Stimulated activated CD8-positive, alpha-beta memory T cell treated with anti-CD3 and anti-CD28 coated beads, Interleukin-4, amount 100 ng/mL, for 1 hour (primary cell): ENCODE measurements at regions not wholly inside any gene's neighbourhood (a gene's known extent, or its start where the extent isn't known, plus 50 kb on each side); places are given as distances from the start of the nearest gene placed in this dataset.

Experiments
- DNase-seq, 2 donors: peaks; one replicate each; pipeline ENCODE4 v3.0.0-alpha.2; 2020; ENCODE audit warnings: low read depth in 2 of 2, low spot score in 1 of 2

GRCh38 chr22:27542602-27543001 is 259.0 kb downstream of the MN1 start:
- no peak for DNase-seq

- DNase-seq: no peak
These were observed 258.1 kb downstream of the MN1 start for GRCh38 chr22:27543460-27543859.

- DNase-seq: no peak
These were observed 256.5 kb downstream of the MN1 start for GRCh38 chr22:27545085-27545484.

GRCh38 chr22:27546157-27546935 is 255.2 kb downstream of the MN1 start:
- DNase-seq: no peak

GRCh38 chr22:27551402-27551801 is 250.2 kb downstream of the MN1 start:
- DNase-seq: no peak

DNA sequence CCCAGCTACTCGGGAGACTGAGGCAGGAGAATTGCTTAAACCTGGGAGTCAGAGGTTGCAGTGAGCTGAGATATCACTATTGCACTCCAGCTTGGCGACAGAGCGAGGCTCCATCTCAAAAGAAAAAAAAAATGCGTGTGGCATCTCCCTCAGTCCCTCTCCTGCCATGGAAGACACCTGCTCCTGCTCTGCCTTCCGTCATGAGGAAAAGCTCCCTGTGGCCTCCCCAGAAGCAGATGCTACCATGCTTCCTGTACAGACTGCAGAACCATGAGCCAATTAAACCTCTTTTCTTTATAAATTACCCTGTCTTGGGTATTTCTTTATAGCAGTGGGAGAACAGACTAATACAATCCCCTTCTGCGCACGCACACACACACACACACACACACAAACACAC is 249.4 kb downstream of the MN1 start:
- DNase-seq: no peak

- no peak for DNase-seq
These were observed 248.7 kb downstream of the MN1 start for GRCh38 chr22:27552863-27553262.

GRCh38 chr22:27554106-27554811 is 247.3 kb downstream of the MN1 start:
- DNase-seq: no peak

DNA sequence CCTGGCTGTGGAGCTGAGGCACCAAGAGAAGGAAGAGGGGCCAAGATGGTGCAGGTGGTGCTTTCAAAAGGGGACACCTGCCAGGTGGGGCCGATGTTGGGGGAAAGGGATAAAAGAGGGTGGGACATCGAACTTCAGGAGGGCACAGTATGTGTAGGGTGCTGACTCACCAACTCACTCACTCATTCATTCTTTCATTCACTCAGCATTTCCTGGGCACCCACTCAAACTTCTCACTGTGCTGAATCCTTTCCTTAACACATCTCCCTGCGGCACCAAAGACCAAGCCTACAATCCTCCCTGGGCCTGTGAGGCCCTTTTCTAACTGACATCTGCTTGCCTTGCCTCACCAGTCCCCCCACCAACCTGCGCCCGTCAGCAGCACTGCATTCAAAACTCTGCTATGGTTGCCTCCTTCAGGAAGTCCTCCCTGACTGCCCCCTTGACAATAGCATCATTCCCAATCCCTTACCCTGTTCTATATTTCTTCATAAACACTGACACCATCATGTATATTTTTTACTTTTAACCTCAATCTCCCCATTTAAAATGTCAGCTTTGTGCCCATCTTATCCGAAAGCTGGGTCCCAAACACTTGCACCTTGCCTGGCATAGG is 246.6 kb downstream of the MN1 start:
- no peak for DNase-seq

DNA sequence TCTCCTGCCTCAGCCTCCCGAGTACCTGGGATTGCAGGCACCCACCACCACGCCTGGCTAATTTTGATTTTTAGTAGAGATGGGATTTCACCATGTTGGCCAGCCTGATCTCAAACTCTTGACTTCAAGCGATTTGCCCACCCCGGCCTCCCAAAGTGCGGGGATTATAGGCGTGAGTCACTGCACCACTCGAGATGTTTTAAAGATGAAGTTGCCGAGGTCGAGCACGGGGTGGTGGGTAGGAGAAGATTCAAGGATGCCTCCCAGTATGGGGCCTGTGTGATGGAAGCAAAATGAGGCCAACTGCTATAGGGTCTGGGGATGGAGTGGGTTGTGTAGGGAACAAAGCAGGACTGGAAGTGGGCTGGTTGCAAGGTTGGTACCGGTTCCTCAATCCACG is 245.2 kb downstream of the MN1 start:
- no peak for DNase-seq

DNA sequence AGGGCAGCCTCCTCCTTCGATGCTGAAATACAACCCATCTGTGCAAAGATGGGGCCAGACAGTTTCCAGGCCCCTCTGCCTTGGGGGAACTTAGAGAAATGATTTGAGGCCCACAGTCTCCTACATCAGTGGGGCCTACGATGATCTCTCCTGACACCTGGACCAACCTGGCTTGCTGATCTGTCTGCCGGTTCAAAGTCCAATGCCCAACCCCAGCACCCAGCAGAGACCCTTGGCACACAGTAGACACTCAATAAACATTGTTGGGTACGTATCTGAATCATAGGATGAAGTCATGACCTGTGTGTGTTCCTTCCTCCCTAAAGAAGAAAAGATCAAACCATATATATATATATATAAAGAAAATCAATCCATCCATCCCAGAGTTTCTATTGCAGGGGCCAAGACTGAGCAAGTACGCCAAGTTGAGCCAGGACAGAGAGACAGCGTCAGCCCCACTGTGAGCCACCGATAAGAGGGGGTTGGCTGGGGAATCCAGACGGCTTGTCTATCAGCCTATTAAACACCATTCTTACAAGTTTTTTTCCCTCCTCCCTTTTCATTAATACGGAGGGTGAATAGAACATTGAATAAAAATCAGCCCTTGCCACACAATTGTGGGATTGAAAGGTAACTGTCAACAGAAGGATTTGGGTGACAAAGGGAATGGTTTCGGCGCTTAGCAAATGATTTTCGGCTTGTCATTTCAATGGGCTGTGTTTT is 244.1 kb downstream of the MN1 start:
- no peak for DNase-seq

DNA sequence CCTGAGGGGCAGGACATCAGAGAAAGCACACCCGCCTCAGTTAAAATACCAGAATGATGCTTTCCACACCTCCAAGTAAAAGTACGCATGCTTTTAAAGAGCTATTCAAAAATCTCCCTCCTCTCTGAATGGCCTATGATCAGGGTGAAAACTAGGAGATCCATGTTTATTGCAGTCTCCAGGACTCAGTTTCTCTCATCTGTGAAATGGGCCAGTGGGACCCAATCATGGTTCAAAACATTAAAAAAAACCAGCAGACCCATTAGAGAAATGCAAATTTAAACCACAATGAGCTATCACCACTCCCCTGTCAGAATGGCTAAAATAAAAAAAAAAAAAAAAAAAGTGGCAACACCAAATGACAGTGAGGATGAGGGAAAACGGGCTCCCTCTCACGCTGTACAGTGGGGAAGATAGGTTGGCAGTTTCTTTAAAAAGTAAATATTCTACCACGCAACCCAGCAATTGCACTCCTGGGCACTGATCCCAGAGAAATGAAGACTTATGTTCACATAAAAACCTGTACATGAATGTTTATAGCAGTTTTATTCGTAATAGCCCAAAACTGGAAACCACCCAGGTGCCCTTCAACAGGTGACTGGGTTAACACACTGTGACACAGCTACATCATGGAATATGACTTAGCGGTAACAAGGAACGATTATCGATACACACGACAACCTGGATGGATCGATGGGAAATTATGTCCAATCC is 242.7 kb downstream of the MN1 start:
- no peak for DNase-seq

DNA sequence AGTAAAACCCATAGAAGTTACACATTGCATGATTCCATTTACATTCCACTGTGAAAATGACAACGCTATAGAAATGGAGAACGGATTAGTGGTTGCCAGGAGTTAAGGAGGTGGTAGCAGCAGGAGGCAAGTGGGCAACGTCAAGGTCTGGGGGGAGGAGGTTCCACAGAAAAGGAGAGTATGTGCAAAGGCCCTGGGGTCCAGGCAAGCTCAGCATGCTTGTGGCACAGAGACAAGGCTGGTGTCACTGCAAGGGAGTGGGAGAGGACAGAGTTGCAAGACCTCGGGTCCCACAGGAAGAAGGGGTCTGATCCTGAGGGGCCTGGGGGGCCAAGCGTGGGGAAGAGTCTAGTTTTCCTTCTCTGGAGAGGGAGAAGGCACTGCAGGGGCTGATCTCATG is 240.8 kb downstream of the MN1 start:
- no peak for DNase-seq

DNA sequence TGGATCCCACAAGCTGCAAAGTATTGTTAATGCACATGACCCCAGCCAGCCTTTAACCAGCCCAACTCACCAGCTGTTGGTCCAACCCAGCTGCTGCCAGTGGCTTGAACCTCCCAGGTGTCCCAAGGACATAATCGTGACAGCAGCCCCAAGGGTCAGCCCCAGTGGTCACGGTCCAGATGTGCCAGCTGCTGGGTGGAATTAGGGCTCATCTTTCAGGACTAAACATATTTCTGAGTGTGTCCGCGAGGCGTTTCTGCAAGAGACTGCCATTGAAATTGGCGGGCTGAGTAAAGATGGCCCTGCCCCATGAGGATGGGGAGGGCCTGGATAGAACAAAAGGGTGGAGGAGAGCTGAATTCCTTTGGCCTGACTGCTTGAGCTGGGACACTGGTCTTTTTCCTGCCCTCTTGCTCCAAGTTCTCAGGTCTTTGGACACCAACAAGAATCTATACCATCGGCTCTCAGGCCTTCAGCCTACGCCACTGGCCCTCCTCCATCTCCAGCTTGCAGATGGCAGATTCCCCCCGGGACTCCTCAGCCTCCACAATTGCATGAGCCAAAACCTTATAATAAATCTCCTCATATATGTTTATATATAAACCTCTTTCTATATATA is 240.2 kb downstream of the MN1 start:
- DNase-seq: no peak

DNA sequence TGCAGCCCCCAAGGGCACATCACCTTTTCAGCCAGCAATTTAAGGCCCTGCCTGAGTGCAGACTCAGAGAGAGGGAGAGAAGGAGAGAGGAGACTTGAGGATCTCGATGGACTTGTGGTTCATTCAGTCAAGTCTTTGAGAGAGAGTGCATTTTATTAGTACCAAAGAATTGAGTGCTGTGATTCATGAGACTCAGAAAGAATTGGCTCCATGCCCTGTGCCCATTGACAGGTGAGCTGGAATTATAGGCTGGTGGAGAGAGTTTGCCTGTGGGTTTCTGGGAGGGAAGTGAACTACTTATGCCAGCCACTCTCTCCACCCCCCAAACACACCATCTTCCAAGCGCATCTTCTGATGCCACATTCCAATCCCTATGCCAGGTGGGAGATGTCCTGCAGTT is 236.8 kb downstream of the MN1 start:
- DNase-seq: no peak

GRCh38 chr22:27566602-27567001 is 235.0 kb downstream of the MN1 start:
- DNase-seq: no peak

DNA sequence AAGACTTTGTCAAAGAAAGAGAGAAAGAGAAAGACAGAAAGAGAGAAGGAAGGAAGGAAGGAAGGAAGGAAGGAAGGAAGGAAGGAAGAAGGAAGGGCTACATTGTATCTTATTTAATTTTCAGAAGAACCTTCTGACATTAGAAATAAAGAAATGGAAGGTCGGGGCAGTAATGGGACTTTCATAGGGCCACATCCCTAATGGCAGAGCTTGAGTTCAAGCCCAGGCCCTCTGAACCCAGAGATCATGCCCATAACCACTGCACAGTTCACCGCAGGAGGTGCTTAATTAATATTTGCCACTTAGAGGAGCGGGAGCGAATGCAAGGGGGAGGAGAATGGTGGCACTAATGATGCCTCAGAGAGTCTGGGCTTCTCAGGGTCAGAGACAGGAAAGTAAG is 233.3 kb downstream of the MN1 start:
- no peak for DNase-seq

- DNase-seq: no peak
These were observed 229.9 kb downstream of the MN1 start for GRCh38 chr22:27571463-27572277.

DNA sequence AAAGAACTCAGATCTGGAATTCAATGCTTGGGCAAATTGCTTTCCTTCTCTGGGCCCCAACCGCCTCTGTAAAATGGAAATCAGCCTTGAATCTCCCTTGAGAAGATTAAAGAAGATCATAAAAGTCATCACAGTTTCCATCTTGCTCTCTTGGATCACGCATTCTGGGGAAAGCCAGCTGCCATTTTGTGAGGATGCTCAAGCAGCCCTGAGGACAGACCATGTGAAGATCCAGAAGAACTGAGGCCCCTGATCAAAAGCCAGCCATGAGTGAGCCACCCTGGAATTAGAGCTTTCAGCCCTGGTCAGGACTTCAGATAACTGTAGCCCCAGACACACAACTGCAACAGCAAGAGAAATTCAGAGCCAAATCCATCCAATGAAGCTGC is 229.3 kb downstream of the MN1 start:
- no peak for DNase-seq
